ENCODE measurements at regions not wholly inside any gene's neighbourhood (a gene's known extent, or its start where the extent isn't known, plus 50 kb on each side); places are given as distances from the start of the nearest gene placed in this dataset.
"Not testable (repeated sequence)": the region's sequence is repeated elsewhere in the genome, so short reads cannot be mapped to it uniquely, and the experiment has no call there.

DNA sequence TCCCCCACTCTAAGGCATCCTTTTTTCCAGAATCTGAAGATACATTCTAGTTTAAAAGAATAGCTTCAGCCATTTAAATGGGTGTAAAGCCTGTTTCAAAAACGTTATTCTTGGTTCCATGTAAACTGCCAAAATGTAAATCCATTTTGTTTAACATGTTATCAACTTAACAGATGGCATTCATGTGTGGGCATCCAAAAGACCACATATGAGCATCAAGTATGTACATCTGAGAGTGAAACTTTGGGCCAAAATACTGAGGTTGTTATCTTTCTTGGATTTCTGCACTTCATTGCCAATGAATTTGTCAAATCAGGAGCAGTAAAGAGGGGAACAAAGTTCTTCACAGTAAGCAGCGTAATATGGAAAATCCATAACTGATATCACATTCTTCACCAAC is 395.4 kb downstream of the ZNF804A start:
- no peak for DNase-seq

DNA sequence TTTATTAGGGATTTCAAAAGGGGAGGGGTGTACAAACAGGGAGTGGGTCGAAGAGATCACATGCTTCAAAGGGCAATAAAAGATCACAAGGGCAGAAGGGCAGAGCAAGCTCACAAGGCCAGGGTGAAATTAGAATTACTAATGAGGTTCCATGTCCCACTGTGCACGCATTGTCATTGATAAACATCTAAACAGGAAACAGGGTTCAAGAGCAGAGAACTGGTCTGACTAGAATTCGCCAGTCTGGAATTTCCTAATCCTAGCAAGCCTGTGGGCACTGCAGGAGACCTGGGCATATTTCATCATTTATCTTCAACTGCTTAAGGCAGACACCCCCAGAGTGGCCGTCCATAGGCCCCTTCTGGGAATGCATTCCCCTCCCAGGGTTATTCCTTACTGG is 408.2 kb downstream of the ZNF804A start:
- DNase-seq: no peak

DNA sequence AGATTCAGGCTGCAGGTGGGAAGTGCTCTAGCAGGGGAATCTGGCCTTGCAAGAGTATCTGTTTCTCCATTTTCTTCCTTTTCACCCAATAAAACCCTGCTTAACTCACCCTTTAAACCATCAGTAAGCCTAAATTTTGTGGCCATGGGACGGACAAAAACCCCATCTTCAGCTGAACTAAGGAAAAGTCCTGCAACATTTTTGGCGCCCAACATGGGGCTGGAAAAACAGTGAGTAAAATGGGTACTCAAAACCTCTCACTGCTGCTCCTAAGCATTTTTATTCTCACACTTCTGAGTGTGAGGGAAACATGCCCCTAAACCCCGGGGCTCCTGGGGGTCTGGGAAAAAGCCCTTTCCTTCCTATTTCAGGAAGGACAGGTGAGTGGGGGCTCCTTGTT is 414.3 kb downstream of the ZNF804A start:
- no peak for DNase-seq

DNA sequence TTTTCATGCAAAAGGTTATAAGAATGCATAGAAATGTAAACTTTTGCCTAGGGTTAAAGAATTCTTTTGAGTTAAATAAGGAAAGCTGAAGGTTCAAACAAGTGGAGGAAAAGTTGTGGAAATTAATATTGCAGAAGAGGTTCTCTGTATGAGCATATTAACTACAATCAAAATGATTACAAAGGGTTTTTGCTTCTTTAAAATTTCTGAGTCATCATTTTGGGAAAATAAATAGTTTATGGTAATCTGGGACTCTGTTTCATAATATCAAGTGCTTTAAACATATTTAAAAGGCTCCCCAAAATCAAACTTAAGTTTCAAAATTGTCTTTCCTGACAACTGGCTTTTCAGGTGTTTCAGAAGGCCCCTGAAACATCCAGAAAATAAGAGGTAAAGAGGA is 415.7 kb downstream of the ZNF804A start:
- no peak for DNase-seq

DNA sequence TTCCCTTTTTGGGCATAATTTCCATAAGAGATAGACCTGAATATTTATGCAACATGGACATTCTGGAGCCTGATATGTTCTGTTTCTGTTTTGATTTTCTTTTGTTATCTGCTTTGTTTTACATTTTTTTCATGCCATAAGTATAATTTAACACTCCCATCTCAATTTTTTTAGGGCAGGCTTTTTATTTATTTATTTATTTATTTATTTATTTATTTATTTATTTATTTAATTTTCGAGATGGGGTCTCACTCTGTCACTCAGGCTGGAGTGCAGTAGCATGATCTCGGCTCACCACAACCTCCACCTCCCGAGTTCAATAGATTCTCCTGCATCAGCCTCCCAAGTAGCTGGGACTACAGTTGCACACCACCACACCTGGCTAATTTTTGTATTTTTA is 427.6 kb downstream of the ZNF804A start:
- DNase-seq: not testable (repeated sequence)

DNA sequence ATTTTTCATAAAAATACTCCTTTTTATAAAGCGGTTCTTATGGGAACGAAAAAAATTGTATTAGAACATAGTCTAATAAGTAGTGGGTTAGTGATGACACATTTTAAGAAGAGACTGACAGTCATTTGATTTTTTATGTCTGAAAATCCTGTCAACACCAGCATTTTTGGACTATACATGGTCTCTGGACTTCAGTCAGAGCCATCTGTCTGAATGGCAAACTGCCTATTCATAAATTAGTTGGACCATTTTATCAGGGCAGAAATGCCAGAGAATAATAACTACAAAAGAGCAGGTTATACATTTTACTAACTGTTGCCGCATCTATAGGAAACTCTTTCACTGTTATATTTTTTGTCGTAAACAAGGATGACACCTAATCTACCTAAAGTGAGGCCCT is 437.6 kb downstream of the ZNF804A start:
- DNase-seq: peak; percentile 86

GRCh38 chr2:185044323-185044874 is 446.1 kb downstream of the ZNF804A start:
- no peak for DNase-seq

DNA sequence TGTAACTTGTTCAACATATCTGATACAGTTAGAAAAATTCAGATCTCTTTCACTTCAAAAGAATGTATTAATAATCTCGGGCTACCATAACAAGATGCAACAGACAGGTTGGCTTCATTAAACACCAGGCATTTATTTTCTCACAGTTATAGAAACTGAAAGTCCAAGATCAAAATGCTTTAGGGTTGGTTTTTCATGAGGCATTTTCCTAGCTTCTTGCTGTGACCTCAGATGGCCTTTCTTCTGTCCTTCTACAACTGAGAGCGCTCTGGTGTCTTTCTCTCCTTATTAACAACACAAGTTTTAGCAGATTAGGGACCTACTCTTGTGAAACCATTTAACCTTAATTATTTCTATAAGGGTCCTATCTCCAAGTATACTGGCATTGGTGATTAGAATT is 452.5 kb downstream of the ZNF804A start:
- no peak for DNase-seq

GRCh38 chr2:185063761-185064160 is 465.4 kb downstream of the ZNF804A start:
- DNase-seq: no peak

DNA sequence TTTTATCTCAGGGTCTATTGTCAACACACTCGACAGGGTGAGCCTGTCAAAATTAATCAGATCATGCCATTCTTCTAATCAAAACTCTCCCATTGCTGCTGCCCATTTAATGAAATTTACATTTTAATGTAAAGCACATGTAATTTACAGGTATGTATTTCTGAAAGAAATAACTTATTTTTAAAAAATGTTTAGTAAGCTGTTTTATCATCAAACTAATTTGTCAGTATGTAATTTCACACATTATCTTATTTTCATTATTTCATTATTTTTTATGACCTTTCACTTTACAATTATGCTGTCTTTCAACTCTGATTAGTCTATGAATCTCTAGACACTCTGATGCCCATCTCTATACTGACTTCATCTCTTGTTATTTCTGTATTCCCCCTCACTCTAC is 467.8 kb downstream of the ZNF804A start:
- no peak for DNase-seq

- no peak for DNase-seq
These were observed 470.8 kb downstream of the ZNF804A start for GRCh38 chr2:185069107-185069506.

DNA sequence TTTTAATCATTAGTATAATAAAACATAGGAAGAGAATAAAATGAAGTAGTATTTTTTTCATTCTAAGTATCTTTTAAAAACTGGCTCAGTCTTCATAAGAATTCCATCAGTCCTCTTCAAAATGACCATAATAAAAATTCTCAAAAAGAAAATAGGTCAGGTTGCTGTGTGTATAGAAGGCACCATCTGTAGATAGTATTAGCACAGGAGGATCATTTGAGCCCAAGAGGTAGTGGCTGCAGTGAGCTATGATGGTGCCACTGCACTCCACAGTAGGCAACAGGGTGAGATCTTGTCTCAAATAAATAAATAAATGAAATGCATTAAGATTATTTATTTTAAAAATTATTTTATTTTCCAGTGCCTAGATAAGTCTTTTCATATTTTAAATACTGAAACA is 475.8 kb downstream of the ZNF804A start:
- no peak for DNase-seq

- no peak for DNase-seq
These were observed 484.4 kb downstream of the ZNF804A start for GRCh38 chr2:185082749-185083148.

- no peak for DNase-seq
These were observed 510.3 kb downstream of the ZNF804A start for GRCh38 chr2:185108588-185108987.

DNA sequence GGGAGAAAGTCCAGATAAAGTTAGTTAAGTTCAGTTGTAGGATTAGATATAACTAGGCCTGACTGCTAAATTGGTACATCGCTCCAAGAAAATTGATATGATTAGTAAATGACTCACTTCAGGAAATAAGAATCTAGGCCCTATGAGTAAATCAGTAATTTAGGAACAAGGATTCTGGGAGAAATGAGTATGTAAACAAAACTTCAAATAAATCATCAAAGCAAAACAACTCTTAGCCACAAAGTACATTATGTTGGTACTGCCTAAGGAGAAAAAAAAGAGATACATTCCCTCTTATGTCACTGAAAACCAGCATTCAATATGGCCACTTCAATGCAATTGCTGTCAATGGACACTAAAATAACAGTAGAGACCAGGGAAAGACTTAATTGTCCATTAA is 529.1 kb downstream of the ZNF804A start:
- DNase-seq: no peak

- peak; percentile 62 for DNase-seq
These were observed 530.0 kb downstream of the ZNF804A start for GRCh38 chr2:185128346-185128745.

DNA sequence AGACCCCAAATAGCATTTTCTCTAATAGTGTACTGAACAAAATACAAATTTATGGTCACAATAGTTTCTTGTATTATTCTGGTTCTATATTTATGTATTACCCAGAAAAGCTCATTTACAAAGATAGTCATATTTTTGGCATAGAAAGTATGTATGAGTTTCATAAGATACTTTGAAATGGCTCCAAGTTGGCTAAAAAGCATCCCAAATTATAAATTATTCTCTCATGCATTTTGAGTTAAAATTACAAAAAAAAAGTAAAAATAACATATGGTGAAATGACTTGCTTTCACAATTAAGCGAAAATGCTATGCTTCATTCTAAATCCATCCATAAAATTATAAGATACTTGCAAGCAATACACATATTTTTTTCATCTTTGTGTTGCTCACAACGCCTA is 530.7 kb downstream of the ZNF804A start:
- peak; percentile 81 for DNase-seq

DNA sequence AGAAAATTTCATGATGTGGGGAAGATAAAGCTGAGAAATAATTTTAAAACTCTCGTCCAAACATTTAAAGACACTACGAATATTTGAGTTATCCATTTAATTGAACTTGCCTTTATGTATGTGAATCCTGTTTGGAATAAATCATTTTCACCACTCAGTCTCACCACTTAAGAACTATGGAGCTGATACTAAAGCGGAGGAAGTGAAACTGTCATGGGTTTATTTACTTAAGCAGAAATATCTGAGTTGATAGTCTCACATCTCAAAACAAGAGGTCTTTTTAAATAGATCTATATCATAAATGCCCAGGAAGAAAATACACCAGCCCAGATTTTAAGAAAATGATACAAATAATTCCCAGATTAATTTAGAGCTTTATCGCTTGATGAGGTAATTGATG is 532.4 kb downstream of the ZNF804A start:
- DNase-seq: no peak

DNA sequence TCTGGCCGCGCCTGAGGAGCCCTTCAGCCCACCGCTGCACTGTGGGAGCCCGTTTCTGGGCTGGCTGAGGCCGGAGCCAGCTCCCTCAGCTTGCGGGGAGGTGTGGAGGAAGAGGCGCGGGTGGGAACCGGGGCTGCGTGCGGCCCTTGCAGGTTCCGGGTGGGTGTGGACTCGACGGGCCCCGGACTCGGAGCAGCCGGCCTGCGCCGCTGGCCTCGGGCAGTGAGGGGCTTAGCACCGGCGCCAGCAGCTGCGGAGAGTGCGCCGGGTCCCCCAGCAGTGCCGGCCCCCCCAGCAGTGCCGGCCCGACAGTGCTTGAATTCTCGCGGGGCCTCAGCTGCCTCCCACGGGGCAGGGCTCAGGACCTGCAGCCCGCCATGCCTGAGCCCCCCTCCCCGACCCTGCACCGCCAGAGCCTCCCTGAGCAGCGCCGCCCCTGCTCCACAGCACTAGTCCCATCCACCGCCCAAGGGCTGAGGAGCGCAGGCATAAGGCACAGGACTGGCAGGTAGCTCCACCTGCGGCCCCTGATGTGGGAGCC is 534.2 kb downstream of the ZNF804A start:
- DNase-seq: no peak

GRCh38 chr2:185137700-185138099 is 539.4 kb downstream of the ZNF804A start:
- no peak for DNase-seq

DNA sequence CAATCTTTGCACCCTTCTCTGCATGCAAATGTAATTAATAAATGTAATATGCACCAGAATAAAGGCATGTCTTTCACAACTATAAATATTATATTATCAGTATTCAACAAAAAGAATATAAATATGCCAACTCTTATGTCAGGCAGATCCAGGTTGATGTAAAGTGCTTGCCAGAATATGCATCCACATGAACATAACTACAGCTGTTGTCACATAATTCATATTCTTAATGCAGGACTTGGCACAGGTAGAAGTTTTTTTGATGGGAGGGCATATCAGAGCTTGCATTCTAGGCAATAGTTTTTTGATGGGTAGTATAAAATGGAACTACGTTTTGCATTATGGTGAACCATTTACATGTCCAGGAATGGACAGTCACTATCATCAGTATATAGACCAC is 544.3 kb downstream of the ZNF804A start:
- DNase-seq: no peak

DNA sequence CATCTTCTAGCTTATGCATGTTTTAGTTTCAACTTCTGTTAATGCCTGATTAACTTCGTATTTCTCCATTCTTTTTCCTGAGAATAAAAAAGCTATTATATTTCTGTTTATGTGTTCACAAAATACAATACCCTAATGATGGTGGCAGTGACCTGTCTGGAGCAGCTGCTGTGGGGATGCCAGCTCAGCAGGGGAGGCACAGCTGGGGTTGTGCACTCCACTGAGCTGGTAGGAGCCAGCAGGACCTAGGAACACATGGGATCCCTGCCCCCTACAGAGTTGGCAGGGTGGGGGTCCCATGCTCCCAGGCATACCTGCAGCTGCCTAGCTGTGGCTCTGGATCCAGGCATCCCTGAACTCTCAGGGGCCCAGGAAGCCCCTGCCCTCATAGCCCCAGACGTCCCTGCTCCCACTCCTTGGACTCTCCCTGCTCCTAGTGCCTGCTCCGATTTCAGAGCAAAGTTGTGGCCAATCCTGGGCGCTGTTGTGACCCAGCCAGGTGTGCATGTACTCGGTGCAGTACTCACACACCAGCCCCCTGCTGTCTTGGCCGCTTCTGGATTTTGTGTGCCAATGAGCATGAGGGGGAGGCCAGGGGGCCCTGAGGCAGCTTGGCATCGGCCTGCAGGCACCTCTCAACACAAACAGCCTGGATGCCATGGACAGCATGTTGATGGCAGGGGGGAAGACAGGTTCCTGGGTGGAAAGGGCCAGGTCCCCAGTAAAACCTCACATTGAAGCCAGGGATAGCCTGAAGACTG is 546.0 kb downstream of the ZNF804A start:
- DNase-seq: peak; percentile 66

- peak; percentile 20 for DNase-seq
These were observed 547.2 kb downstream of the ZNF804A start for GRCh38 chr2:185145316-185146121.

- no peak for DNase-seq
These were observed 549.0 kb downstream of the ZNF804A start for GRCh38 chr2:185147361-185147760.

Data from NCI-H446 treated with DMSO at 0.1 percent for 48 hours (cell line).